HG03558 (cell line): ENCODE measurements at regions not wholly inside any gene's neighbourhood (a gene's known extent, or its start where the extent isn't known, plus 50 kb on each side); places are given as distances from the start of the nearest gene placed in this dataset.

Experiments
- ATAC-seq: cut with Tn5 transposase; IDR thresholded peaks from one replicate; pipeline ENCODE4 v1.9.1; 2021; ENCODE audit warnings: moderate number of reproducible peaks; ENCODE audit not compliant: unreplicated experiment; ENCODE audit errors: extremely low read depth

DNA sequence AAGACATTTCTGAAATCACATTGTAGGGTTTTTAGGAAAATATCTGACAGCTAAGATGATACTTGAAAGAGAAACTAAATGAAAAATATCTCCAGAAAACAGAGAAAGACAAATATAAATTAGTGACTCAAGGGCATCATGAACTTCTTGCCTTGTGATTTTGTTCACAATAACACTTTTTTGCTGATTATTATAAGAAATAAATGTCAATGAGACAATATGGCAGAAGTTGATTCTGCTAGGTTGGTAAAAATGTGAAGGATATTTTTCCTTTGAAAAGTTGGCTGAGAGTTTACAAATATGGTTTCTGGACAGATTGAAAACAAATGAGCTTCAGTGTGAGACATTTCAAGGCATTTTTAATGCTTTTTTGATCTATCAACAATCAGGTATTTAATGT, 1631.2 kb upstream of the ACVR2A start:
- no peak for ATAC-seq

GRCh38 chr2:146212602-146213001, 1632.2 kb upstream of the ACVR2A start:
- no peak for ATAC-seq

DNA sequence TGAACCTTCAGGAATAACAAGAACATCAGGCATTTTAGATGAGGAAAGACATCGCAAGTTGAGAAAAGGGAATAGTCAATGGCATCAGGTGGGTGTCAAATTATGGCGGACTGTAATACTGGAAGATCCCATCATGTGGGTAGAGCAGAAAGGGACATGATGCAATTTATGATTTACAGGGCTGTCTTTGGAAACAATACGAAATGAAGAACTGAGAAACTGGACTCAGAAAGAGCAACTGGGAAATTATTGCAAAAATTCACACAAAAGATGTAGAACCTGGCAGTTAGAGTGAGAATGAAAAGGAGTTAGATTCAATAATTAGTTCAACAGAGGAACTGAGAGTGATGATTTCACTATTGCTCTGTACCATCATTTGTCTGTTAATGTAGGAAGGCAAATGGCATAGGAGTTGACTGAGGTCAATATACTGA, 1635.0 kb upstream of the ACVR2A start:
- no peak for ATAC-seq

DNA sequence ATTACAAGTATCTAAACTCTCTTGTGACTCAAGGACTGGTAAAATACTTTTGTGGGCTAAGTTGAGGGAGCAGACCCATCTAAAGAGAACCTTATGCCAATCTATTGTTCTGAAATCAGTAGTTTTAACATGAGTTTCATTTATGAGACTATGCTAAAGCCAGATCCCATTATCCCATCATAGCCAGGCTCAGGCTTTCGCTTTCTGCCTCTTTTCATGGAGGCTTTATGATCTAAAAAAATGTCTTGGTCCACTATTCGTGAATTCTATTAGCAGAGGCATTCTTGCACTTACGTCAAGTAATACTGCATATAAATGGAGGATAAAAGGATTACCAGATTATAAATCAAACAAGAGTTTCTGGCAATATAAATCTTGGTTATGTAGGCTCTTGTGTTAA, 1636.9 kb upstream of the ACVR2A start:
- no peak for ATAC-seq

DNA sequence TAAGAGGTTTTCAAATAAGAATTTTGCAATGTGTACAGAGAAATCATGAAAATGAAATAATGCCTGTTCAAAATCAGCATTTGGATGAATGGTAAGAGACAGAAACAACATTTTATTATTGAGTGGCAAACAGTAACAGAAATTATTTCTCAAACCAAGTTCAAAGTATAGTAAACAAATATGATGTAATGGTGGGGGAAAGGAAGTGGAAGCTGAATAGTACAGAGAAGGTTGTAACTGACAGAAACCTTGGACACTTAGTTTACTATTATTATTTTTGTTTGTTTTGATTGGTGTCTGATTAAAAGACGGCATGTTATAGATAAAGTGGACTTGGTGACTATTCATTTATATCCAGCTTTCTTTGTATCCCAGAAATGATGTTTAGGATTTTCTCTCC, 1637.4 kb upstream of the ACVR2A start:
- ATAC-seq: no peak

- ATAC-seq: no peak
These were observed 1641.7 kb upstream of the ACVR2A start for GRCh38 chr2:146203064-146203624.

- ATAC-seq: no peak
These were observed 1651.2 kb upstream of the ACVR2A start for GRCh38 chr2:146193619-146194018.

- no peak for ATAC-seq
These were observed 1655.3 kb upstream of the ACVR2A start for GRCh38 chr2:146189541-146189940.

- no peak for ATAC-seq
These were observed 1654.0 kb upstream of the ZEB2 start for GRCh38 chr2:146173934-146174333.

DNA sequence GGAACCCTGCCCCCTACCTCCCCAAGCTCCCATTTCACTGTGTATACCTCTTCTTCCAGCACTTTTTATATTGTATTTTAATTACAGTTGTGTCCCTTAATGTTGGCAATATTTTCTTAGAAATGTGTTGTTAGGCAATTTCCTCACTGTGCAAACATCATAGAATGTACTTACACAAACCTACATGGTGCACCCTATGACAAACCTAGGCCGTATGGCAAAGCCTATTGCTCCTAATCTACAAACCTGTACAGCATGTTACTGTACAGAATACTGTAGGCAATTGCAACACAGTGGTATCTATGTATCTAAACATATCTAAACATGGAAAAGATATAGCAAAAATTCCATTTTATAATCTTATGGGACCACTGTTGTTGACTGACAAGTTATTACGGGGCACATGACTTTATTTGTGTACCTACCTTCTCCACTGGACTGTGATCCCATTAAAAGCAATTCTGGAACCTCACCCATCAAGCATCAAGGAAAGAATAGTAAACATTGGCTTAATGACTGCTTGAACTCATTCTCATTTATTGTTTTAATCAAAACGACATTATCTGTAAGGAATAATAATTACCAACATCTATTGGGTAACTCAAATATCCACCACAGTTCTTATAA, 1641.5 kb upstream of the ZEB2 start:
- ATAC-seq: no peak

DNA sequence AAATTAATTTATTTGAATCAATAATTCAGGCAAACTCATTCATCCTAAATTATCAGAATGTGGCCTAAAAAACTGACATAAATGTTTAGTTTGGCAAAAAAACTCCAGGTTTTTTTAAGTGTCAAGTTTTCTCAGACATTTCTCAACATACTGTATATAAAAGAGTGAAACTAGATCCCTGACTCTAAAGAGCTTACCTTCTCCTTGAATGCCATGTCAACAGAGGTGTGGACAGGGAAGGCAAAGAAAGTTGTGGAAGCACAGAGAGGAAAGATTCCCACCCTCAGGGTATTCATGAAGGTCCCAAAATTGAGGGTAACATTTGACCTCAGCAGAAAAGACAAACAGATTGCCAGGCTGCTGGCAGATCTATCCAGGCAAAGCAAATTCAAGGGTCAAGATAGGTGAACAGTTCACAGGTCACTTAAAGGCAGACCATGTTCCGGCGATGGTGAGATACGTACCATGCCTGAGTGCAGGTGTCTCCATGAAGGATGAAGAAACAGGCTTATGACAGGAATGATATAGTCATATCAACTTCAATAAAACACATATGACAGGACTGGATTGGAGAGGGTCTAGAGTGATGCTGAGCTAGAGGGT, 1638.3 kb upstream of the ZEB2 start:
- no peak for ATAC-seq

DNA sequence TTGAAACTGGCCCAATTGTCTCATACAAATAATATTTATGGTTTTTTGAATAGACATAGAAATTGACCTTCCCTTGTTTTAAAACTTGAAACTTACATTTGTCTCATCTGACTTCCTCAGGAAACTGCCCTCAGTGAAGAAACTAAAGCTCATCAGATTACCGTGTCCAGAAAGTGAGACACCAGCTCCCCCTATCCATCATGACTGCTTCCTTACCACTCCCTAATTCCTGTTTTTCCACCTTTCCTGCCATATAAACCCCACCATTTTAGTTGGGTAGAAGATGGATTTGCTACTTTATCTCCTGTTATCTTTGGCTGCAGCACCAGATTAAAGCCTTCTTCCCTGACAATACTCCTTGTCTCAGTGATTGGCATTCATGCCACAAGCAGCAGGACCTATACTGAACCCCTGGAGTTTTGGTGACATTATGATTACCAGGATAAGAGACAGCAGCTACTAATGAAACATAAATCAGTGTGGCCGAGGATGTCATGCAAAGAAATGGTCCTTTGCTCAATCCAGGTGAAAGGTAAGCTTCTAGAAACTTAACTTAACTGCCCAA, 1627.6 kb upstream of the ZEB2 start:
- ATAC-seq: no peak

DNA sequence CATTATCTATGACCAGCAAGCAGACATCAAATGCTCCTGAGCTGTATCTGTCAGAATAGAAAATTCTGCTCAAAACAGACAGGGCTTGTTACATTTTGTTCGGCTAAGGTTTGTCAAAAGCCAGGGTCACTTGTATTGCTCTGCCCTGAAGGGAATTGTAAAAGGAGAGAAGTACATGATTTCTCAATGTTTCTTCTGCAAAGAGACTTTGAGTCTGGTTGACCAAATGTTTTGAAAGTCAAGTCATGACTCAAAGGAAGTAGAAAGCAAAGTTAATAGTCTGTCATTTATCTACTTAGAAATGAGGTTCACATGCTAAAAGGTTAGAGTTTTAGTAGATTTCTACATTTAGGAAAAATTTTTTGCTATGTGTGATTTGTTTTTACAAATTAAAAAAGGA, 1624.1 kb upstream of the ZEB2 start:
- ATAC-seq: no peak

DNA sequence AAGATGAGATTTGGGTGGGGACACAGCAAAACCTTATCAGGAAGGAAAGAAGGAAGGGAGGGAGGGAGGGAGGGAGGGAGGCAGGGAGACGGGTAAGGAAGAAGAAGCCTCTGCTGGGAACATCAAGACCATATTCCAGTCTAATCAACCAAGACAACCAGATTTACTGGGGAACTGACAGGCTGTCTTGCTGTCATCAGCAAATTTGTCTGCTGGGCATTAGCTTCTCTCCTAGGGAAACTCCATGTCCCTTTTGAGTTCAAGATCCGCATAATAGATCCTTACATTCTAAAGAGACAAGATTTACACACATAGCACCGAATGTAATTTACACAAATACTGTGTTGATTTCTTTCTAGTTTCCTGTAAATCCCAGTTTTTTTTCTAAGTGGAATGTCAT, 1618.9 kb upstream of the ZEB2 start:
- ATAC-seq: no peak

- no peak for ATAC-seq
These were observed 1615.3 kb upstream of the ZEB2 start for GRCh38 chr2:146135245-146135644.

- no peak for ATAC-seq
These were observed 1611.9 kb upstream of the ZEB2 start for GRCh38 chr2:146131785-146132184.

GRCh38 chr2:146131048-146131447, 1611.1 kb upstream of the ZEB2 start:
- ATAC-seq: no peak

DNA sequence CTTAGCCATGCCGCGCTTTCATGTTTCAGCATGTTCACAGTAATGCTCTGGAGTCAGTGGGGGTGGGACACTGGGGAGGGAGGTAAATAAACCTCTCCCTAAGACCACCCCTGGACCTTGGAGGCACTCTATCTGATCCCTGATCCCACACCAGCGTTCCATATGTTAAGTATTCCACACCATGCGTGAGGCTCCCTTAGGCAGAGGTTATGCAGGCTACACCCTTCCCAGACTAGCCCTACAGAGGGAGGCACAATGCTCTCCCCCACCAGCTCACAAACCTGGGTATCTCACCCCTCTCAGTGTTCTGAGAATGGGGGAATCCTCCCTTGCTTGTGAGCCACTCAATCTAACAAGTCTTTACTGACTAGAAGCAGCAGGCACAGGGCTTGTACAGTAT, 1610.4 kb upstream of the ZEB2 start:
- ATAC-seq: no peak

- ATAC-seq: no peak
These were observed 1609.3 kb upstream of the ZEB2 start for GRCh38 chr2:146129231-146129630.

- ATAC-seq: no peak
These were observed 1608.3 kb upstream of the ZEB2 start for GRCh38 chr2:146128216-146128615.

DNA sequence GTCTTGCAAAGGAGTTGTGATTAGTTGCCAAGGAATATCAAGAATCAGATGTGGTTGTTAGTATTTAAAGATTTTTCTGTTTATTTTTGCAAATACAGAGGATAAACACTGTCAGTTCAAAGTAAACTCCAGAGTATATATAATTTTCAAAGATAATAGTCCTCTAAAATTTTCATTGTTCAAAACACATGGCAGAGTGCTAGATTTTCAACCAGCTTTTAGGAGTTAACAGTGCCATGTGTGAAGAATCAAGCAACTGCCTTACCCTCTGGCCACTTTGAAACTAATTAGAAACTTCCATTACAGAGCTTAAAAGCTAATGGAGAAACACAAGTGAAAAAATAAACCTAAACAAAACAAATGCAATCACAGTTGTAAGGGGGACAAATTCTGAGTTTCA, 1605.6 kb upstream of the ZEB2 start:
- ATAC-seq: no peak

- no peak for ATAC-seq
These were observed 1604.8 kb upstream of the ZEB2 start for GRCh38 chr2:146124741-146125140.
